ENCODE measurements at regions not wholly inside any gene's neighbourhood (a gene's known extent, or its start where the extent isn't known, plus 50 kb on each side); places are given as distances from the start of the nearest gene placed in this dataset.

DNA sequence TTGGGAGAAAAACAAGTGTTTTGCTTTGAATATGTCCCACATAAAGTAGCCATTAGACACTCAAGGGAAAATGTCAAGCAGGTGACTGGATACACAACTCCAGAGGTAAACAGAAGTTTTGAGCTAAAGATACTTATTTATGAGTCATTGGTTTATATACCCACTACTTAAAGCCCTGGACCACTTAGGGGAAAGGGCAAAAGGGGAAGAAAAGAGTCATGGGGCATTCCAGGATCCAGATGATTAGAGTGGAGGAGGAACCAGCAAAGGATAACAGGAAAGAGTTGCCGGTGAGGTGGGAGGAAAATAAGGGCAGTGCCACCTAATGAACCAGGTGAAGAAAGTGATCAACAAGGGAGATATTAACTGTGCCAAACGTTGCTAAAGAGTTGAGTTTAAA lies 254.2 kb upstream of the NR4A3 start:
- FAIRE-seq: no peak
- DNase-seq (ENCODE audit: insufficient read length, low spot score): no peak
- no peak for TF ChIP-seq TAF1 (IDR thresholded peaks at IDR 0.05; ENCODE audit: low read depth, low read length)
- TF ChIP-seq SPI1 (IDR thresholded peaks at IDR 0.05; ENCODE audit: low read depth, low read length): no peak
- no peak for TF ChIP-seq POLR2AphosphoS5 (IDR thresholded peaks at IDR 0.05; ENCODE audit: low read depth, low read length)
- TF ChIP-seq PAX5 (IDR thresholded peaks at IDR 0.05; ENCODE audit: insufficient read depth, low read length, severe bottlenecking): no peak
- no peak for TF ChIP-seq POU2F2 (IDR thresholded peaks at IDR 0.05; ENCODE audit: low read depth, low read length)
- no peak for TF ChIP-seq POLR2A (IDR thresholded peaks at IDR 0.05; ENCODE audit: low read depth, low read length)

GRCh38 chr9:99569840-99570239 lies 251.8 kb upstream of the NR4A3 start:
- peak; percentile 55; the same call in 1 of the 2 replicates for TF ChIP-seq SPI1 (IDR thresholded peaks at IDR 0.05; ENCODE audit: low read depth, low read length)
- TF ChIP-seq POLR2A (IDR thresholded peaks at IDR 0.05; ENCODE audit: low read depth, low read length): no peak
- DNase-seq (ENCODE audit: insufficient read length, low spot score) (no peak), FAIRE-seq (no peak)

- TF ChIP-seq TAF1 (IDR thresholded peaks at IDR 0.05; ENCODE audit: low read depth, low read length) (no peak), SPI1 (IDR thresholded peaks at IDR 0.05; ENCODE audit: low read depth, low read length) (no peak), POLR2AphosphoS5 (IDR thresholded peaks at IDR 0.05; ENCODE audit: low read depth, low read length) (no peak), POU2F2 (IDR thresholded peaks at IDR 0.05; ENCODE audit: low read depth, low read length) (no peak), POLR2A (IDR thresholded peaks at IDR 0.05; ENCODE audit: low read depth, low read length) (no peak), PAX5 (IDR thresholded peaks at IDR 0.05; ENCODE audit: insufficient read depth, low read length, severe bottlenecking) (no peak)
- DNase-seq (ENCODE audit: insufficient read length, low spot score): no peak
- no peak for FAIRE-seq
Measured at GRCh38 chr9:99572567-99572966, 249.1 kb upstream of the NR4A3 start.

- TF ChIP-seq POLR2AphosphoS5 (IDR thresholded peaks at IDR 0.05; ENCODE audit: low read depth, low read length) (no peak), POU2F2 (IDR thresholded peaks at IDR 0.05; ENCODE audit: low read depth, low read length) (no peak)
Measured at GRCh38 chr9:99573085-99573484, 248.6 kb upstream of the NR4A3 start.

GRCh38 chr9:99573886-99574285 lies 247.8 kb upstream of the NR4A3 start:
- TF ChIP-seq POLR2AphosphoS5 (IDR thresholded peaks at IDR 0.05; ENCODE audit: low read depth, low read length) (no peak), TAF1 (IDR thresholded peaks at IDR 0.05; ENCODE audit: low read depth, low read length) (no peak)
- no peak for FAIRE-seq
- DNase-seq (ENCODE audit: insufficient read length, low spot score): no peak

More at GRCh38 chr9:99573085-99573484, 248.6 kb upstream of the NR4A3 start:
- FAIRE-seq (no peak), DNase-seq (ENCODE audit: insufficient read length, low spot score) (no peak)

DNA sequence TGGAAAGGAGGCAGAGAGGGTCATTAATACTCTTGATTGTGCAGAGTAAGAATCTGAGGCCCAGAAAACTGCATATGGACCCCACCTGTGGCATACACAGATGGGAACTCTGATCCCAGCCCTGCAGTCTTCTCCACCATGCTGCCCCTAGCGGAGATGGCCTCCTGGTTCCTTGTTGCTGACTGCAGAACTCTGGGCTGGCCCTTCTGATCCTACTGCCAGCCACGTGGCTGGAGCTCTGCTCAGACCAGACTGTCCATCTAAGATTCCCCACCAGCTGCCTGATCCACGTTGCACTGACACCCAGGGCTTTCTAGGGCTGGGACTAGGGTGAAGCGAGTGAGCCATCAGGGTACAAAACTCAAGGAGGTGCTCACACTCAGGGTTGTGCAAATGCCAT lies 245.7 kb upstream of the NR4A3 start:
- TF ChIP-seq SPI1 (IDR thresholded peaks at IDR 0.05; ENCODE audit: low read depth, low read length) (no peak), PAX5 (IDR thresholded peaks at IDR 0.05; ENCODE audit: insufficient read depth, low read length, severe bottlenecking) (no peak), POLR2AphosphoS5 (IDR thresholded peaks at IDR 0.05; ENCODE audit: low read depth, low read length) (no peak), POU2F2 (IDR thresholded peaks at IDR 0.05; ENCODE audit: low read depth, low read length) (no peak), POLR2A (IDR thresholded peaks at IDR 0.05; ENCODE audit: low read depth, low read length) (no peak), TAF1 (IDR thresholded peaks at IDR 0.05; ENCODE audit: low read depth, low read length) (no peak)
- DNase-seq (ENCODE audit: insufficient read length, low spot score) (no peak), FAIRE-seq (no peak)

DNA sequence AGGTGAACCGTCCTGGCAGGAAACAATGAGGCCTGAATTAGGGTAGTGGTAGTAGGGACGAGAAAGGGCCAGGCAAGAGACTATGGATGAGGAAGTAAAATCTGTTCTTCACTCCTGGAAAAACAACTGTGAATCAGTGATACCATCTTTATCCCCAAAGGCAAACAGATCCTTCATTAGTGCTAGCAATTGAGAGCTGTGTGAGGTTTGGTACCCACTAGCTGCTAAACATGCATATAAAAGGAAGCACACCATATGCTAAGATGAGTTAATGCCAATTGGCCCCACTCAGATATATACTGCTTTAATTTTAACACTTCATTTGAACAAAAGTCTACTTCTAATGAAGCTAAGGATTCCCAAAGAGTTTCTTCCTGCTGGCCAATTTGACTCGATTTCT lies 244.8 kb upstream of the NR4A3 start:
- DNase-seq (ENCODE audit: insufficient read length, low spot score) (no peak), FAIRE-seq (peak; percentile 47)
- no peak for TF ChIP-seq SPI1 (IDR thresholded peaks at IDR 0.05; ENCODE audit: low read depth, low read length)
- TF ChIP-seq PAX5 (IDR thresholded peaks at IDR 0.05; ENCODE audit: insufficient read depth, low read length, severe bottlenecking): no peak
- TF ChIP-seq POLR2AphosphoS5 (IDR thresholded peaks at IDR 0.05; ENCODE audit: low read depth, low read length): no peak
- no peak for TF ChIP-seq POU2F2 (IDR thresholded peaks at IDR 0.05; ENCODE audit: low read depth, low read length)
- TF ChIP-seq POLR2A (IDR thresholded peaks at IDR 0.05; ENCODE audit: low read depth, low read length): no peak
- no peak for TF ChIP-seq TAF1 (IDR thresholded peaks at IDR 0.05; ENCODE audit: low read depth, low read length)

DNA sequence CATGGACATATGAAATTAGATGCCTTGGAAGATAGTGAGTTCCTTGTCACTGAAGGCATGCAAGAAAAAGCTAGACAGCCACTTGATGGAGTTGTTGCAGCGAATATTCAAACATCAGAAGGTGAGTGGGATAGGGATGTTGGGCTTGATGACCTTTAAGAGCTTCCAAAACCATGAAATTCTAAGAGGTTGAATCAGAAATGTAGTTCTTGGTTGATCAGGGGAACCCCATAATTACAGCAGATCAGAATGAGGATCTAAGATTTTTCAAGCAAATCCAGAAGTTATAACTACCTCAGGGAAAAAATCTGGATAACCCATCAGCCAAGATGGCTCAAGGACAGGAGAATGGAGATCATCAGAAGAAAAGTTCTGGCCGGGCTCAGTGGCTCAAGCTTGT lies 244.3 kb upstream of the NR4A3 start:
- FAIRE-seq: no peak

GRCh38 chr9:99578666-99579065 lies 243.0 kb upstream of the NR4A3 start:
- FAIRE-seq: no peak
- no peak for DNase-seq (ENCODE audit: insufficient read length, low spot score)
- no peak for TF ChIP-seq POLR2AphosphoS5 (IDR thresholded peaks at IDR 0.05; ENCODE audit: low read depth, low read length)
- TF ChIP-seq POLR2A (IDR thresholded peaks at IDR 0.05; ENCODE audit: low read depth, low read length): no peak
- no peak for TF ChIP-seq TAF1 (IDR thresholded peaks at IDR 0.05; ENCODE audit: low read depth, low read length)

More for the DNA sequence above, 244.3 kb upstream of the NR4A3 start:
- DNase-seq (ENCODE audit: insufficient read length, low spot score): no peak
- TF ChIP-seq POLR2A (IDR thresholded peaks at IDR 0.05; ENCODE audit: low read depth, low read length) (no peak), POU2F2 (IDR thresholded peaks at IDR 0.05; ENCODE audit: low read depth, low read length) (no peak), TAF1 (IDR thresholded peaks at IDR 0.05; ENCODE audit: low read depth, low read length) (no peak), SPI1 (IDR thresholded peaks at IDR 0.05; ENCODE audit: low read depth, low read length) (no peak), PAX5 (IDR thresholded peaks at IDR 0.05; ENCODE audit: insufficient read depth, low read length, severe bottlenecking) (no peak), POLR2AphosphoS5 (IDR thresholded peaks at IDR 0.05; ENCODE audit: low read depth, low read length) (no peak)

DNA sequence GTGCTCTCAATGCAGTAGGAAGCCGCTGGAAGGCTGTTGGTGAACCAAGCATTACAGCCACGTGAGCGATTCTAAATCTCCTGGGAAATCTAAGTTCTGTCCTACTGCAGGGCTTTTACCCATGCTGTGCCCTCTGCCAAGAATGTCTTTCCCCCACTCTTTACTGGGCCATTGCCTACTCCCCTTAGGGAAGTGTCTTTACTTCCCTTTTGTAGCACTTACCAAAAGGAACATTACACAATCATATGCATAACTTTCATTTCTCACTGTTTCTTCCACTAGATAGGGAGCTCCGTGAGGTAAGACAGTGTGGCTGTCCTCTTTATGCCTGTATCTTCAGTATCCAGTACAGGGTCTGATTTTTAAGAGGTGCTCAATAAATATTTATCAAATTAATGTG lies 241.7 kb upstream of the NR4A3 start:
- FAIRE-seq: peak; percentile 33
- TF ChIP-seq TAF1 (IDR thresholded peaks at IDR 0.05; ENCODE audit: low read depth, low read length) (no peak), SPI1 (IDR thresholded peaks at IDR 0.05; ENCODE audit: low read depth, low read length) (no peak), POLR2A (IDR thresholded peaks at IDR 0.05; ENCODE audit: low read depth, low read length) (no peak), PAX5 (IDR thresholded peaks at IDR 0.05; ENCODE audit: insufficient read depth, low read length, severe bottlenecking) (no peak), POU2F2 (IDR thresholded peaks at IDR 0.05; ENCODE audit: low read depth, low read length) (no peak), POLR2AphosphoS5 (IDR thresholded peaks at IDR 0.05; ENCODE audit: low read depth, low read length) (no peak)

DNA sequence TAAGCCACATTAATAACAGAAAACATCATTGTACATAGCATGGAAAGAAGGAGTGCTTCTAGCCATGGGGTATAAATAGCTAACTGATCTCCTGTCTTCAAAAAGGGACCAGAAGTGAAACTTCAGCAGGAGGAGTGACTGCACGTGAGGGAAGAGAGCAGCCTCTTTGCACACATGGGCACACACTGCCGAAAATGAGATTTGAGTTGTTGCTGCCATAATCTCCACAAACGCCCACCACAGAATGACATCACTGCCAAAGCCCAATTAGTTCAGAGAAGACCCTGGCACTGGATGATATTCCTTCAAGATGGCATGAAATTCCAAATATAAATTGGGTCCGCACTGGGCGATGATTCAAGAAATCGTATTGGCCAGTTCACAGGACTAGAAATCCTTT lies 238.9 kb upstream of the NR4A3 start:
- TF ChIP-seq SPI1 (IDR thresholded peaks at IDR 0.05; ENCODE audit: low read depth, low read length) (peak; percentile 50), POLR2A (IDR thresholded peaks at IDR 0.05; ENCODE audit: low read depth, low read length) (no peak)
- FAIRE-seq (peak; percentile 87), DNase-seq (ENCODE audit: insufficient read length, low spot score) (no peak)

More for the DNA sequence above, 241.7 kb upstream of the NR4A3 start:
- no peak for DNase-seq (ENCODE audit: insufficient read length, low spot score)

All from GM12891 (cell line).